Neural progenitor cell (in vitro differentiated cells): ENCODE measurements at regions not wholly inside any gene's neighbourhood (a gene's known extent, or its start where the extent isn't known, plus 50 kb on each side); places are given as distances from the start of the nearest gene placed in this dataset.

Source experiments
- DNase-seq: peaks from one replicate; pipeline ENCODE4 v3.0.0-alpha.2; 2016; ENCODE audit warnings: low spot score
- H2AFZ ChIP-seq: fragments of 200-600 bp; sonication (generic); replicated peaks from 2 replicates; pipeline ENCODE4 v1.6.1; 2016; ENCODE audit warnings: antibody characterized with exemption
- H3F3A ChIP-seq: fragments of 200-600 bp; sonication (generic); 2 replicates; pipeline ENCODE4 v1.6.1; 2016; ENCODE audit warnings: antibody characterized with exemption, low read depth
- H3K27ac ChIP-seq: fragments of 200-600 bp; sonication (generic); 2 replicates; pipeline ENCODE4 v1.5.1; 2016; ENCODE audit warnings: mild to moderate bottlenecking
- H3K27me3 ChIP-seq: fragments of 200-600 bp; sonication (generic); 2 replicates; pipeline ENCODE4 v1.6.1; 2016; ENCODE audit warnings: mild to moderate bottlenecking, moderate library complexity
- H3K36me3 ChIP-seq: fragments of 200-600 bp; sonication (generic); 2 replicates; pipeline ENCODE4 v1.5.1; 2016
- H3K4me1 ChIP-seq: fragments of 200-600 bp; sonication (generic); 2 replicates; pipeline ENCODE4 v1.6.1; 2016; ENCODE audit warnings: mixed run types
- H3K4me2 ChIP-seq: fragments of 200-600 bp; sonication (generic); 2 replicates; pipeline ENCODE4 v1.6.1; 2016
- H3K4me3 ChIP-seq: fragments of 200-600 bp; sonication (generic); 2 replicates; pipeline ENCODE4 v1.5.1; 2016
- H3K79me2 ChIP-seq: fragments of 200-600 bp; sonication (generic); 2 replicates; pipeline ENCODE4 v1.6.1; 2016; ENCODE audit warnings: low read depth
- H3K9ac ChIP-seq: fragments of 200-600 bp; sonication (generic); 2 replicates; pipeline ENCODE4 v1.6.1; 2016
- H3K9me3 ChIP-seq: fragments of 200-600 bp; sonication (generic); 2 replicates; pipeline ENCODE4 v1.5.1; 2016; ENCODE audit warnings: low read depth
- H4K20me1 ChIP-seq: fragments of 200-600 bp; sonication (generic); 2 replicates; pipeline ENCODE4 v1.6.1; 2016; ENCODE audit warnings: low read depth
- H3K27ac Mint-ChIP-seq: 3 replicates; pipeline ENCODE4 v1.8.0; 2021; ENCODE audit warnings: mixed read lengths
- H3K27me3 Mint-ChIP-seq: 2 replicates; pipeline ENCODE4 v1.8.0; 2022; ENCODE audit warnings: low read depth, mild to moderate bottlenecking, inconsistent platforms, moderate library complexity, mixed read lengths; ENCODE audit not compliant: insufficient read depth
- H3K36me3 Mint-ChIP-seq: 3 replicates; pipeline ENCODE4 v1.8.0; 2021; ENCODE audit warnings: mixed read lengths
- H3K4me1 Mint-ChIP-seq: 3 replicates; pipeline ENCODE4 v1.8.0; 2021; ENCODE audit warnings: mixed read lengths
- H3K4me3 Mint-ChIP-seq: 3 replicates; pipeline ENCODE4 v1.8.0; 2021; ENCODE audit warnings: mild to moderate bottlenecking, moderate library complexity, mixed read lengths
- H3K9me3 Mint-ChIP-seq: 3 replicates; pipeline ENCODE4 v1.8.0; 2020; ENCODE audit warnings: mixed read lengths
- EZH2 ChIP-seq: fragments of 200-600 bp; sonication (generic); IDR thresholded peaks from 2 replicates; pipeline ENCODE4 v1.6.1; 2017; ENCODE audit warnings: antibody characterized with exemption, mild to moderate bottlenecking, moderate library complexity
- EZH2phosphoT487 ChIP-seq: fragments of 200-600 bp; sonication (generic); IDR thresholded peaks from 2 replicates; pipeline ENCODE4 v1.6.1; 2017; ENCODE audit warnings: antibody characterized with exemption
- TF ChIP-seq, protein P1 (sequence below): fragments of 200-600 bp; sonication (generic); IDR thresholded peaks from 2 replicates; pipeline ENCODE4 v1.5.1; 2017; ENCODE audit warnings: antibody characterized with exemption, mild to moderate bottlenecking

GRCh38 chr4:119683518-119683917, 54.9 kb upstream of the PDE5A start:
- no peak overlapping the region for H3K9ac ChIP-seq
- H3K4me3 ChIP-seq, result no peak overlapping the region
- H3K79me2 ChIP-seq, result no peaks in the 10 kb centered on the region

GRCh38 chr4:119682099-119682498, 53.5 kb upstream of the PDE5A start:
- Histone ChIP-seq H2AFZ (no peak overlapping the region), H3K79me2 (no peaks in the 10 kb centered on the region), H3K4me2 (no peak overlapping the region), H3K9me3 (no peaks in the 10 kb centered on the region), H3K9ac (no peak overlapping the region), H4K20me1 (no peaks in the 10 kb centered on the region), H3K27ac (no peak overlapping the region), H3F3A (no peaks in the 10 kb centered on the region), H3K27me3 (no peaks in the 10 kb centered on the region), H3K36me3 (no peaks in the 10 kb centered on the region), H3K4me1 (no peaks in the 10 kb centered on the region), H3K4me3 (no peak overlapping the region)
- H3K4me3 Mint-ChIP-seq, result no peak overlapping the region
- peaks cover 4% of the 10 kb centered on the region for H3K27me3 Mint-ChIP-seq
- no peak for DNase-seq
- no peak for TF ChIP-seq EZH2phosphoT487
- no peak for TF ChIP-seq EZH2
- TF ChIP-seq, protein P1, sequence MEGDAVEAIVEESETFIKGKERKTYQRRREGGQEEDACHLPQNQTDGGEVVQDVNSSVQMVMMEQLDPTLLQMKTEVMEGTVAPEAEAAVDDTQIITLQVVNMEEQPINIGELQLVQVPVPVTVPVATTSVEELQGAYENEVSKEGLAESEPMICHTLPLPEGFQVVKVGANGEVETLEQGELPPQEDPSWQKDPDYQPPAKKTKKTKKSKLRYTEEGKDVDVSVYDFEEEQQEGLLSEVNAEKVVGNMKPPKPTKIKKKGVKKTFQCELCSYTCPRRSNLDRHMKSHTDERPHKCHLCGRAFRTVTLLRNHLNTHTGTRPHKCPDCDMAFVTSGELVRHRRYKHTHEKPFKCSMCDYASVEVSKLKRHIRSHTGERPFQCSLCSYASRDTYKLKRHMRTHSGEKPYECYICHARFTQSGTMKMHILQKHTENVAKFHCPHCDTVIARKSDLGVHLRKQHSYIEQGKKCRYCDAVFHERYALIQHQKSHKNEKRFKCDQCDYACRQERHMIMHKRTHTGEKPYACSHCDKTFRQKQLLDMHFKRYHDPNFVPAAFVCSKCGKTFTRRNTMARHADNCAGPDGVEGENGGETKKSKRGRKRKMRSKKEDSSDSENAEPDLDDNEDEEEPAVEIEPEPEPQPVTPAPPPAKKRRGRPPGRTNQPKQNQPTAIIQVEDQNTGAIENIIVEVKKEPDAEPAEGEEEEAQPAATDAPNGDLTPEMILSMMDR, result no peak
- H3K4me1 Mint-ChIP-seq, result no peaks in the 10 kb centered on the region
- no peaks in the 10 kb centered on the region for H3K36me3 Mint-ChIP-seq
- no peak overlapping the region for H3K27ac Mint-ChIP-seq
- no peaks in the 10 kb centered on the region for H3K9me3 Mint-ChIP-seq

More at GRCh38 chr4:119683518-119683917, 54.9 kb upstream of the PDE5A start:
- TF ChIP-seq, protein P1, result no peak
- TF ChIP-seq EZH2 (no peak), EZH2phosphoT487 (no peak)
- no peaks in the 10 kb centered on the region for H3K9me3 Mint-ChIP-seq
- Histone ChIP-seq H3K9me3 (no peaks in the 10 kb centered on the region), H3K4me2 (no peak overlapping the region), H2AFZ (no peak overlapping the region), H3F3A (no peaks in the 10 kb centered on the region), H3K4me1 (no peaks in the 10 kb centered on the region), H3K27me3 (no peaks in the 10 kb centered on the region), H3K27ac (no peak overlapping the region), H4K20me1 (no peaks in the 10 kb centered on the region), H3K36me3 (no peaks in the 10 kb centered on the region)
- H3K4me3 Mint-ChIP-seq, result no peak overlapping the region
- no peaks in the 10 kb centered on the region for H3K4me1 Mint-ChIP-seq
- H3K27ac Mint-ChIP-seq, result no peak overlapping the region
- peaks cover 4% of the 10 kb centered on the region for H3K27me3 Mint-ChIP-seq
- H3K36me3 Mint-ChIP-seq, result no peaks in the 10 kb centered on the region
- DNase-seq, result no peak

- no peaks in the 10 kb centered on the region for H4K20me1 ChIP-seq
- Mint-ChIP-seq H3K9me3 (no peaks in the 10 kb centered on the region), H3K27me3 (no peaks in the 10 kb centered on the region), H3K4me1 (no peaks in the 10 kb centered on the region), H3K27ac (no peak overlapping the region), H3K36me3 (no peaks in the 10 kb centered on the region), H3K4me3 (no peak overlapping the region)
- H3K9ac ChIP-seq, result no peak overlapping the region
- no peak for DNase-seq
- H3K4me1 ChIP-seq, result no peaks in the 10 kb centered on the region
- H3K36me3 ChIP-seq, result no peaks in the 10 kb centered on the region
- H3K4me2 ChIP-seq, result no peak overlapping the region
- no peaks in the 10 kb centered on the region for H3K79me2 ChIP-seq
- H3K27ac ChIP-seq, result no peak overlapping the region
- no peak overlapping the region for H2AFZ ChIP-seq
- H3K4me3 ChIP-seq, result no peak overlapping the region
- no peaks in the 10 kb centered on the region for H3K9me3 ChIP-seq
- H3K27me3 ChIP-seq, result no peaks in the 10 kb centered on the region
- H3F3A ChIP-seq, result no peaks in the 10 kb centered on the region
- TF ChIP-seq EZH2 (no peak), EZH2phosphoT487 (no peak)
- TF ChIP-seq, protein P1, result no peak
These were observed 50.6 kb upstream of the PDE5A start for GRCh38 chr4:119679251-119679650.

- Mint-ChIP-seq H3K27me3 (no peaks in the 10 kb centered on the region), H3K27ac (no peak overlapping the region), H3K4me1 (no peaks in the 10 kb centered on the region), H3K36me3 (no peaks in the 10 kb centered on the region), H3K9me3 (no peaks in the 10 kb centered on the region), H3K4me3 (no peak overlapping the region)
- Histone ChIP-seq H3K36me3 (no peaks in the 10 kb centered on the region), H4K20me1 (no peaks in the 10 kb centered on the region), H3K4me1 (no peaks in the 10 kb centered on the region), H3K27me3 (no peaks in the 10 kb centered on the region), H3K27ac (no peak overlapping the region), H3K4me2 (no peak overlapping the region), H2AFZ (no peak overlapping the region), H3F3A (no peaks in the 10 kb centered on the region), H3K4me3 (no peak overlapping the region), H3K79me2 (no peaks in the 10 kb centered on the region), H3K9ac (no peak overlapping the region), H3K9me3 (no peaks in the 10 kb centered on the region)
- TF ChIP-seq, protein P1, result no peak
- TF ChIP-seq EZH2phosphoT487, result no peak
- no peak for DNase-seq
These were observed 50.2 kb upstream of the PDE5A start for GRCh38 chr4:119678761-119679160.
